HUDEP-2 (cell line): ENCODE measurements at regions not wholly inside any gene's neighbourhood (a gene's known extent, or its start where the extent isn't known, plus 50 kb on each side); places are given as distances from the start of the nearest gene placed in this dataset.
"Not testable (repeated sequence)": the region's sequence is repeated elsewhere in the genome, so short reads cannot be mapped to it uniquely, and the experiment has no call there.

ENCODE experiments used
- DNase-seq, 76 experiments: peaks; one replicate each; lab custom pipeline; 2025; ENCODE audit not compliant: unreplicated experiment in 76 of 76; lab: John Stamatoyannopoulos, UW

- no peak for DNase-seq
Observed at GRCh38 chr5:54825005-54825404, 160.4 kb downstream of the ESM1 start.

GRCh38 chr5:54823006-54823405 lies 162.4 kb downstream of the ESM1 start:
- no peak for DNase-seq

- DNase-seq: no peak
Observed at GRCh38 chr5:54822324-54822687, 163.1 kb downstream of the ESM1 start.

DNA sequence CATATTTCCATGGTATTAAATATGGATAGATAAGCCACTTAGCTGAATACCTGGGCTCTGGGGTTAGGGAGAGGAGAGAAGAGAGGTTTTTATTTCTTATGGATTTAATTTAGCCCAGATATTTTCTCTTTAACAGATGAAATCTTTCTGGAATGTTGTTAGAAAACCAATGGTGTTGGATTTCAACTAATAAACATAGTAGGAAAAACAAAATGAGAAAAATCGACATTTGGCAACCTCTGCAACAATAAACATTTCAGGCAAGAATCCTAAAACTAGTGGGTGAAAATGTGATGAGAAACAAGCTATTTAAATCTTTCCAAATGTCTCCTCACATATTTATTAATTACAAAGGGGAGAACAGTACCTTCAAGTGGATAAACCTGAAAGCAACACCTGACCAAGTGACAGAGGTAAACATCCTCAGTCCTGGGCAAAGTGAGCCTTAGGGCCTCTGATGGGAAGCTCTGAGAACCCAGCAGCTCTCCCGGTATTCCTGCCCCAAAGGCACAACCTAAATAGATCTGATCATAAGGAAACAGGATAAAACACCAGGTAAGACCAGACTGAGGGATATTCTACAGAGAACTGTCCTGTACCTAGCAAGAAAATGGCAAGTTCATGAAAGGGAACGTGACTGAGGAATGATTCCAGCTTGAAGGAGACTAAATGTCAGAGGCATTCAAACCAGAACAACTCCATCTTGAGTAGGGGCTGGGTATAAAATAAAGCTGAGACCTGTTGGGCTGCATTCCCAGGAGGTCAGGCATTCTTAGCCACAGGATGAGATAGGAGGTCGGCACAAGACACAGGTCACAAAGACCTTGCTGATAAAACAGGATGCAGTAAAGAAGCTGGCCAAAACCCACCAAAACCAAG lies 163.7 kb downstream of the ESM1 start:
- DNase-seq: no peak

- no peak for DNase-seq
Observed at GRCh38 chr5:54820346-54821134, 164.9 kb downstream of the ESM1 start.

- no peak for DNase-seq
Observed at GRCh38 chr5:54807421-54807820, 178.0 kb downstream of the ESM1 start.

GRCh38 chr5:54804521-54804920 lies 180.9 kb downstream of the ESM1 start:
- no peak for DNase-seq

DNA sequence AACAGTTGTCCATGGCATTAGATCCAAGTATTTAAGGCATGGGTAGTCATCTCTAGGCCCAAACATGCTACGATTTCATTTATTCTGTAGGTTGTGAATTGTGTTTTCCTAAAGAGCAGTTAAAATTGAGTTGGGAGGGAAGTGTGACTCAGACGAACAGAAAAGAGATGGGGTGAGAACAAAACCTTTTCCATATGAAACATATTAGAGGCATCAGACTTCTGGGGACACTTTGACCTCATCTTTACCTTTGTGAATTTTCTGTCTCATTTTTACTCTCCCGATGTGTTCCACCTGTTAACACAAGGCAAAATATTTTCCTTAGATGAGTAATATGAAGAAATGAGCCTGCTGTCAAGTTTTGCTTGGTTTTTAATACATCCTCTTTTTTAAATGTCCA lies 181.3 kb downstream of the ESM1 start:
- no peak for DNase-seq

GRCh38 chr5:54803471-54804011 lies 181.9 kb downstream of the ESM1 start:
- DNase-seq: no peak

- DNase-seq: no peak
Observed at GRCh38 chr5:54799645-54800044, 185.7 kb downstream of the ESM1 start.

DNA sequence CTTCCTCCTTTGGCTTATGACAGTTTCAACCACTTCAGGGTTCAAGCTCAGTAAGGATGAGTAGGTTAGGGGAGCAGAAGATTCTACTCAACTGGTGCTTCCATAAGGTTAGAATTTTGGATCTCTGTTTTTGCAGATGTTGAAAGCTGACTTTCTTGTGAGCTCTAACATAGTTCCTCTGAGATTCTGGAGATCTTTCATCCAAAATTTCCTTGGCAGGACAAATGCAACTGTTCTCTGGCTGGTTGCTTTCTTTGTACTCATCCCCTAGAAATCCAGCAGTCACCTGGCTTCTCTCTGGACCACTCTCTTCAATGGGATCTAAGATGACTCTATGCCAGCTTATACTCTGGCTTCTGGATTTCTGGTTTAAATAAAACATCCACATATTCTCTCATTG lies 189.6 kb downstream of the ESM1 start:
- no peak for DNase-seq

GRCh38 chr5:54795284-54795683 lies 190.1 kb downstream of the ESM1 start:
- no peak for DNase-seq

DNA sequence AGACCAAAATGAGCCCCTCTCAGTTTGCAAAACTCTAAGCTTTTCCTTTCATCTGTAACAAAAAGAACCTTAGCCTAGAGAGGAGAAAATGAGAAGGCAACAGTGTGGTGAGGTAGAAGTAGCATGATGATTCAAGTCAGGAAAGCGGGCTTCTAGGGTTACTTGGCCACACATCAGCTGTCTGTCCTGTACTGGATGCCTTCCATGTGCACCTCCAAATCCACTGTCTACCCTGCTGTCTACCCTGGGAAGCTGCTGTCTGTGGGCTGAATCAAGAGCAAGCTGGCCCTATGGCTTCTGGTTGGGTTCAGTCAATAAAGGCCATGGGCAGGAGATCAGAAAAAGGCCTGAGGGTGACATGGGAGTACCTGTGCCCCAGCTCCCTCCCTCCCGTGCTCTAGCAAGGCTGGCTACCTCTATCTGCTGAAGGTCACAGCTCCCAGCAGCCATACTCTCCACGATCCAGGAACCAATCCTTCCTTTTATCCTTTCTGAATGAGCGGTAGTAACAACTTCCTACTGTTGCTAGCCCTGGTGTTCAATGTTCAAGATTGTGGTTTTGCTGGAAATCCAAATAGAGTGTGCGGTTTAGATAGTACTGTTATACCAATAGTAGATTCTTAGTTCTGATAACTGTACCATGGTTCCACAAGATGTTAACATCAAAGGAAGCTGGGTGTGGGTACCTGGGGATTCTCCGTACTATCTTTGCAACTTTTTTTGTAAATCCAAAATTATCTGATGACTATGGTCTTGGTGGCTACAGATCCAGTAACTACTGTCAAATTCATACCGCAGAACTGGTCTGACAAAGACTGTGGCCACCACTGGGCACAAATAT lies 191.0 kb downstream of the ESM1 start:
- no peak for DNase-seq

DNA sequence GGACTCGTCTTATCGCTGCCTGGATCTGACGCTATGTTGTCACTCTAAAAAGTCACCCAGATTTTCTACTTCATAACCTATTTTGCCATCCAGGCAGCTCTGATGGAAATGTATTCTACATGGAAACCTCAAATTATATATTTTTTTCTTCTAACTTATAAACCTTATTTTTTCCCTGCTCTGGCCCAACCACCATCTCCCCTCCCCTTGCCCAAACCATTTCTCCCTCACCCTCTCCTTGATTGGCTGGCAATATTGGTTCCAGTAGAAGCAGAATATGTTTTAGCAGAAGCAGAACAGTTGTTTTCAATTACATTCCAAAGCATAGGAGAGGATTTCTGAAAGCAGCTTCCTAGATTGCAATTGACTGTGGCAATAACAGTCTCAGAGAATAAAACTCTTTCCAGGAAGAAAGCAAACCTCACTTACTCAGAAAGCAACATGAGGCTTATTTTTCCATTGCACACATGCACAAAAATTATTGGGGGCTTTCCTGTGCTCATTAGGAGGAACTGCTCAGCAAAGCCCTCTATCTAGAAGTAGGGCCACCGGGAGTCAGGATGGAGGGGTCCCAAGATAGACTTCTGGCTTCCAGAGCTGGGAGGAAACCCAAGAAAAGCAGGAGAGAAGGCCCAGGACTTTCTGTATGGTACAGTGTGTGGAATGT lies 191.8 kb downstream of the ESM1 start:
- DNase-seq: no peak

DNA sequence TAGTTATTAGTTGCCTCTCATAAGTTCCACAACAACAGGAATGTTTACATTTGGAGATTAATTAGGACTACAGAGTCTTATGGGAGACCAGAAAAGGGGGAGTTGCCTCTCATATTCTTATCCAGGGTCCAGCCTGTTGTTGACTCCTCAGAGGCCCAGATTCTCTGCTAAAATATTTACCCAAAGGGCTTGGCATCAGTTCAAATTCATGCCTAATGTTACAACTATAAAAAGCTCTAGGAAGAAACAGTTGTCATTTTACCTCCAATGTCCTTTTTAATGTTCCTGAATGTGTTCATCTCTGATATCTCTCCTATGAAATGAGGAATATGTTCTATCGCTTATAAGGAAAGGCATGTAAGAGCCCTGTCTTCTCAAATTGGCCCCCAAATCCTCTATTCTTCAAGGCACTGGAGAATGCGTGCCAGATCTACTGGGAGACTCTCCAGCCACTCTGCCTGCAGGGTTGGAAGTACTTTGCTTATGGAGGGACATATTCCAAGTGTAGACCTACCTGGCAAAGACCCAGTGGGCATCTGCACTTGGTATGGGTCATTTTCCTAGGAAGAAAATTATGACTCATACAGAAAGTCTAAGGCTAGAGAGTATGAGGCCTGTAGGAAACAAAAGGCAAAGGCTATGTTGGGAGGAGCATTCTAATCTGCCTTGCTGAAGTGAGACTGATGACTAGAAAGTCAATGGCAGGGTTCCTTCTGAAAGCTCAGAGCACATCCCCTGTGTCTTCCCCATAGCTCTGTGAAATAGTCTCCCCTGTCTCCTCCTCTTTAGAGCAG lies 192.6 kb downstream of the ESM1 start:
- no peak for DNase-seq

DNA sequence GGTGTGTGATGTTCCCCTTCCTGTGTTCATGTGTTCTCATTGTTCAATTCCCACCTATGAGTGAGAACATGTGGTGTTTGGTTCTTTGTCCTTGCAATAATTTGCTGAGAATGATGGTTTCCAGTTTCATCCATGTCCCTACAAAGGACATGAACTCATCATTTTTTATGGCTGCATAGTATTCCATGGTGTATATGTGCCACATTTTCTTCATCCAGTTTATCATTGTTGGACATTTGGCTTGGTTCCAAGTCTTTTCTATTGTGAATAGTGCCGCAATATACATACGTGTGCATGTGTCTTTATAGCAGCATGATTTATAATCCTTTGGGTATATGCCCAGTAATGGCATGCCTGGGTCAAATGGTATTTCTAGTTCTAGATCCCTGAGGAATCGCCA lies 197.5 kb downstream of the ESM1 start:
- not testable (repeated sequence) for DNase-seq

- peak in 50 of 76 experiments; percentile 1 to 73 (median 20) for DNase-seq
Observed at GRCh38 chr5:54785729-54786591, 199.4 kb downstream of the ESM1 start.

GRCh38 chr5:54778783-54779182 lies 206.6 kb downstream of the ESM1 start:
- DNase-seq: no peak

DNA sequence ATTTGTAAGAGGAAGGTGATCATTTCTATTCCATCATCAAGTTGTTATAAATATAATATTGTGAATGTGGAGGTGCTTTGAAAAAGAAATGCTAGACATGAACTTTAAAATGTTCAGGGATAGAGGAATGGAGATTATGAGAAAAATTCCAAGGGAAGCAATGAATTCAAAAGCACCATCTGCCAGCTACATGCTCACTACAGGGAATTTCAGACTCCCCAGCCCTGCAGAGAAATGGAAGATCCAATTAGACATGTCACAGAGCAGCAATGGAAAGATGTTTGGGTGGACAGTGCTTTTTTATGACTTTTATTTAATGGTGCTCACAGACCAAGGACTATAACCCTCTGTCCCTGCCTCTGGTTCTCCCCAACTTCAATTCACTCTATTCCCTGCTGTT lies 209.7 kb downstream of the ESM1 start:
- DNase-seq: no peak
